ENCODE measurements at regions not wholly inside any gene's neighbourhood (a gene's known extent, or its start where the extent isn't known, plus 50 kb on each side); places are given as distances from the start of the nearest gene placed in this dataset.

- no peak for DNase-seq
These were observed 1083.8 kb downstream of the FLRT2 start for GRCh38 chr14:86613786-86614185.

- no peak for DNase-seq
These were observed 1083.2 kb downstream of the FLRT2 start for GRCh38 chr14:86613126-86613525.

- DNase-seq = no peak
These were observed 1074.6 kb downstream of the FLRT2 start for GRCh38 chr14:86604561-86604960.

GRCh38 chr14:86602263-86602662 lies 1072.3 kb downstream of the FLRT2 start:
- no peak for DNase-seq

- DNase-seq = no peak
These were observed 1071.9 kb downstream of the FLRT2 start for GRCh38 chr14:86601813-86602212.

GRCh38 chr14:86597279-86597678 lies 1067.3 kb downstream of the FLRT2 start:
- no peak for DNase-seq

GRCh38 chr14:86596024-86596423 lies 1066.1 kb downstream of the FLRT2 start:
- no peak for DNase-seq

GRCh38 chr14:86575141-86575540 lies 1045.2 kb downstream of the FLRT2 start:
- DNase-seq = no peak

- no peak for DNase-seq
These were observed 1044.8 kb downstream of the FLRT2 start for GRCh38 chr14:86574778-86575129.

- no peak for DNase-seq
These were observed 1044.3 kb downstream of the FLRT2 start for GRCh38 chr14:86574051-86574777.

- DNase-seq = no peak
These were observed 1040.4 kb downstream of the FLRT2 start for GRCh38 chr14:86570371-86570770.

- no peak for DNase-seq
These were observed 1013.6 kb downstream of the FLRT2 start for GRCh38 chr14:86543521-86543920.

- DNase-seq = no peak
These were observed 1012.0 kb downstream of the FLRT2 start for GRCh38 chr14:86541972-86542371.

- no peak for DNase-seq
These were observed 1010.8 kb downstream of the FLRT2 start for GRCh38 chr14:86540636-86541247.

- no peak for DNase-seq
These were observed 1009.6 kb downstream of the FLRT2 start for GRCh38 chr14:86539361-86540070.

GRCh38 chr14:86533834-86534233 lies 1003.9 kb downstream of the FLRT2 start:
- DNase-seq = no peak

- DNase-seq = no peak
These were observed 1002.3 kb downstream of the FLRT2 start for GRCh38 chr14:86532219-86532618.

- no peak for DNase-seq
These were observed 1000.5 kb downstream of the FLRT2 start for GRCh38 chr14:86530457-86530856.

GRCh38 chr14:86527312-86527711 lies 997.4 kb downstream of the FLRT2 start:
- no peak for DNase-seq

GRCh38 chr14:86525673-86526072 lies 995.7 kb downstream of the FLRT2 start:
- DNase-seq = no peak

- DNase-seq = no peak
These were observed 991.9 kb downstream of the FLRT2 start for GRCh38 chr14:86521843-86522242.

GRCh38 chr14:86521031-86521730 lies 991.2 kb downstream of the FLRT2 start:
- DNase-seq = no peak

GRCh38 chr14:86518298-86518697 lies 988.4 kb downstream of the FLRT2 start:
- DNase-seq = no peak

Data from right lung (tissue), 2 donors.